Left ventricle myocardium inferior (tissue), 1 donor: ENCODE measurements at regions not wholly inside any gene's neighbourhood (a gene's known extent, or its start where the extent isn't known, plus 50 kb on each side); places are given as distances from the start of the nearest gene placed in this dataset.

ENCODE experiments used
- DNase-seq: peaks from one replicate; pipeline ENCODE4 v3.0.0-alpha.2; 2020
- H3K27ac ChIP-seq: fragments of 200-600 bp; replicated peaks from 2 replicates; pipeline ENCODE4 v1.8.0; 2021
- H3K27me3 ChIP-seq: fragments of 200-600 bp; 2 replicates; pipeline ENCODE4 v1.8.0; 2021; ENCODE audit warnings: low read depth
- H3K36me3 ChIP-seq: fragments of 200-600 bp; 2 replicates; pipeline ENCODE4 v1.8.0; 2021
- H3K4me1 ChIP-seq: fragments of 200-600 bp; 2 replicates; pipeline ENCODE4 v1.8.0; 2021
- H3K4me3 ChIP-seq: fragments of 200-600 bp; 2 replicates; pipeline ENCODE4 v1.8.0; 2021; ENCODE audit warnings: mild to moderate bottlenecking, moderate library complexity
- H3K9me3 ChIP-seq: fragments of 200-600 bp; replicated peaks from 2 replicates; pipeline ENCODE4 v1.8.0; 2021
- CTCF ChIP-seq: fragments of 200-600 bp; IDR thresholded peaks from 2 replicates; pipeline ENCODE4 v1.8.0; 2021; ENCODE audit warnings: antibody characterized with exemption, mild to moderate bottlenecking, borderline replicate concordance
- intact Hi-C: fragments of 100-400 bp; cut with micrococcal nuclease; formaldehyde crosslinking; loops from one replicate; pipeline ENCODE4 v1.11.0; 2022
- donor health status: DM: no; HTN: yes; CAD: no; lungs with severe emphysema.

- H3K4me3 ChIP-seq, result no peak overlapping the region
- no peak for TF ChIP-seq CTCF
- H3K4me1 ChIP-seq, result no peaks in the 10 kb centered on the region
- peaks cover 1% of the 10 kb centered on the region for H3K9me3 ChIP-seq
- no peak for DNase-seq
- H3K36me3 ChIP-seq, result no peaks in the 10 kb centered on the region
- no peak overlapping the region for H3K27ac ChIP-seq
- no peaks in the 10 kb centered on the region for H3K27me3 ChIP-seq
- intact Hi-C loops, result no loop called here
Measured at GRCh38 chr12:88400302-88400701, 180.0 kb downstream of the KITLG start.

GRCh38 chr12:88401155-88401554, 179.1 kb downstream of the KITLG start:
- Histone ChIP-seq H3K4me1 (no peaks in the 10 kb centered on the region), H3K9me3 (no peaks in the 10 kb centered on the region), H3K36me3 (no peaks in the 10 kb centered on the region), H3K27me3 (no peaks in the 10 kb centered on the region), H3K27ac (no peak overlapping the region), H3K4me3 (no peak overlapping the region)
- TF ChIP-seq CTCF, result no peak
- no peak for DNase-seq
- intact Hi-C loops, result no loop called here

GRCh38 chr12:88406905-88407304, 173.4 kb downstream of the KITLG start:
- H3K27ac ChIP-seq, result no peak overlapping the region
- H3K4me1 ChIP-seq, result no peaks in the 10 kb centered on the region
- intact Hi-C loops, result no loop called here

GRCh38 chr12:88408823-88409222, 171.4 kb downstream of the KITLG start:
- H3K27ac ChIP-seq, result no peak overlapping the region
- H3K4me3 ChIP-seq, result no peak overlapping the region
- no peaks in the 10 kb centered on the region for H3K36me3 ChIP-seq
- TF ChIP-seq CTCF, result no peak
- no peak for DNase-seq
- H3K4me1 ChIP-seq, result no peaks in the 10 kb centered on the region
- intact Hi-C loops, result no loop called here
- no peaks in the 10 kb centered on the region for H3K9me3 ChIP-seq
- no peaks in the 10 kb centered on the region for H3K27me3 ChIP-seq

More at GRCh38 chr12:88406905-88407304, 173.4 kb downstream of the KITLG start:
- Histone ChIP-seq H3K4me3 (no peak overlapping the region), H3K36me3 (no peaks in the 10 kb centered on the region), H3K9me3 (no peaks in the 10 kb centered on the region), H3K27me3 (no peaks in the 10 kb centered on the region)
- TF ChIP-seq CTCF, result no peak
- DNase-seq, result no peak

GRCh38 chr12:88409257-88409656, 171.0 kb downstream of the KITLG start:
- intact Hi-C loops, result no loop called here
- no peaks in the 10 kb centered on the region for H3K4me1 ChIP-seq
- H3K36me3 ChIP-seq, result no peaks in the 10 kb centered on the region
- H3K4me3 ChIP-seq, result no peak overlapping the region
- TF ChIP-seq CTCF, result no peak
- H3K27me3 ChIP-seq, result no peaks in the 10 kb centered on the region
- no peak for DNase-seq
- H3K27ac ChIP-seq, result no peak overlapping the region
- H3K9me3 ChIP-seq, result no peaks in the 10 kb centered on the region

- intact Hi-C loops, result no loop called here
- no peak for TF ChIP-seq CTCF
- H3K9me3 ChIP-seq, result no peaks in the 10 kb centered on the region
- H3K4me3 ChIP-seq, result no peak overlapping the region
- no peaks in the 10 kb centered on the region for H3K27me3 ChIP-seq
- no peak overlapping the region for H3K27ac ChIP-seq
- H3K4me1 ChIP-seq, result no peaks in the 10 kb centered on the region
- H3K36me3 ChIP-seq, result no peaks in the 10 kb centered on the region
- no peak for DNase-seq
Measured at GRCh38 chr12:88411689-88412088, 168.6 kb downstream of the KITLG start.
